T-helper 1 cell (primary cell): ENCODE measurements at regions not wholly inside any gene's neighbourhood (a gene's known extent, or its start where the extent isn't known, plus 50 kb on each side); places are given as distances from the start of the nearest gene placed in this dataset.
"Not testable (repeated sequence)": the region's sequence is repeated elsewhere in the genome, so short reads cannot be mapped to it uniquely, and the experiment has no call there.

Experiments used
- DNase-seq, 5 donors: peaks; one replicate each; pipeline ENCODE4 v3.0.0-alpha.2; 2012 to 2020

GRCh38 chr19:31818798-31819105 lies 469.5 kb upstream of the TSHZ3 start:
- DNase-seq: no peak

- DNase-seq: no peak
Measured at GRCh38 chr19:31819837-31820236, 470.6 kb upstream of the TSHZ3 start.

- DNase-seq: no peak
Measured at GRCh38 chr19:31821346-31821745, 472.1 kb upstream of the TSHZ3 start.

- no peak for DNase-seq
Measured at GRCh38 chr19:31825134-31826094, 476.2 kb upstream of the TSHZ3 start.

GRCh38 chr19:31826325-31826724 lies 477.1 kb upstream of the TSHZ3 start:
- no peak for DNase-seq

GRCh38 chr19:31831421-31832175 lies 482.4 kb upstream of the TSHZ3 start:
- no peak for DNase-seq

- DNase-seq: no peak
Measured at GRCh38 chr19:31832176-31832548, 482.9 kb upstream of the TSHZ3 start.

- DNase-seq: no peak
Measured at GRCh38 chr19:31834070-31834469, 484.8 kb upstream of the TSHZ3 start.

GRCh38 chr19:31838163-31838815 lies 489.1 kb upstream of the TSHZ3 start:
- no peak for DNase-seq

GRCh38 chr19:31840371-31840770 lies 491.1 kb upstream of the TSHZ3 start:
- no peak for DNase-seq

- no peak for DNase-seq
Measured at GRCh38 chr19:31841755-31842154, 492.5 kb upstream of the TSHZ3 start.

- no peak for DNase-seq
Measured at GRCh38 chr19:31863122-31863521, 482.3 kb upstream of the ZNF507 start.

- DNase-seq: no peak
Measured at GRCh38 chr19:31874313-31874712, 471.1 kb upstream of the ZNF507 start.

- DNase-seq: no peak
Measured at GRCh38 chr19:31875591-31875990, 469.8 kb upstream of the ZNF507 start.

GRCh38 chr19:31880283-31880682 lies 465.1 kb upstream of the ZNF507 start:
- DNase-seq: no peak

- DNase-seq: no peak
Measured at GRCh38 chr19:31881988-31882387, 463.4 kb upstream of the ZNF507 start.

- DNase-seq: no peak
Measured at GRCh38 chr19:31882709-31883108, 462.7 kb upstream of the ZNF507 start.

GRCh38 chr19:31883296-31883990 lies 462.0 kb upstream of the ZNF507 start:
- DNase-seq: no peak

GRCh38 chr19:31885280-31885853 lies 460.0 kb upstream of the ZNF507 start:
- no peak for DNase-seq

GRCh38 chr19:31890230-31890629 lies 455.2 kb upstream of the ZNF507 start:
- no peak for DNase-seq

- no peak for DNase-seq
Measured at GRCh38 chr19:31892060-31892459, 453.4 kb upstream of the ZNF507 start.

GRCh38 chr19:31893491-31893890 lies 451.9 kb upstream of the ZNF507 start:
- not testable (repeated sequence) for DNase-seq

GRCh38 chr19:31894451-31894850 lies 451.0 kb upstream of the ZNF507 start:
- DNase-seq: no peak
